Chondrocyte (in vitro differentiated cells): ENCODE measurements at regions not wholly inside any gene's neighbourhood (a gene's known extent, or its start where the extent isn't known, plus 50 kb on each side); places are given as distances from the start of the nearest gene placed in this dataset.
"Not testable (repeated sequence)": the region's sequence is repeated elsewhere in the genome, so short reads cannot be mapped to it uniquely, and the experiment has no call there.

Source experiments
- DNase-seq: peaks from one replicate; pipeline ENCODE4 v3.0.0; 2021; ENCODE audit warnings: mixed read lengths, low spot score
- H3K27ac Mint-ChIP-seq: one replicate; pipeline ENCODE4 v1.8.0; 2021; ENCODE audit warnings: mild to moderate bottlenecking, moderate library complexity, mixed read lengths; ENCODE audit not compliant: unreplicated experiment
- H3K27me3 Mint-ChIP-seq: 2 replicates; pipeline ENCODE4 v1.8.0; 2021; ENCODE audit warnings: low read depth, mixed read lengths
- H3K36me3 Mint-ChIP-seq: 2 replicates; pipeline ENCODE4 v1.8.0; 2021; ENCODE audit warnings: low read depth, mixed read lengths
- H3K4me1 Mint-ChIP-seq: 2 replicates; pipeline ENCODE4 v1.8.0; 2021; ENCODE audit warnings: low read depth, mild to moderate bottlenecking, mixed read lengths
- H3K4me3 Mint-ChIP-seq: one replicate; pipeline ENCODE4 v1.8.0; 2021; ENCODE audit warnings: mild to moderate bottlenecking, moderate library complexity, mixed read lengths; ENCODE audit not compliant: unreplicated experiment
- H3K9me3 Mint-ChIP-seq: 2 replicates; pipeline ENCODE4 v1.8.0; 2021; ENCODE audit warnings: low read depth, mixed read lengths
- CTCF ChIP-seq: fragments of 200-600 bp; sonication (generic); IDR thresholded peaks from 2 replicates; pipeline ENCODE4 v1.5.0; 2021; ENCODE audit warnings: antibody characterized with exemption, mild to moderate bottlenecking, moderate library complexity

GRCh38 chr2:58698620-58699019 is 457.5 kb upstream of the FANCL start:
- DNase-seq: no peak
- no peak for TF ChIP-seq CTCF
- H3K9me3 Mint-ChIP-seq: peaks cover 2% of the 10 kb centered on the region
- no peaks in the 10 kb centered on the region for H3K4me1 Mint-ChIP-seq
- H3K27me3 Mint-ChIP-seq: peaks cover 9% of the 10 kb centered on the region
- no peak overlapping the region for H3K4me3 Mint-ChIP-seq
- H3K27ac Mint-ChIP-seq: no peak overlapping the region
- H3K36me3 Mint-ChIP-seq: no peaks in the 10 kb centered on the region

- H3K4me3 Mint-ChIP-seq, H3K36me3 Mint-ChIP-seq, H3K4me1 Mint-ChIP-seq, H3K27ac Mint-ChIP-seq, DNase-seq: not testable (repeated sequence)
- Mint-ChIP-seq H3K9me3 (peaks cover 22% of the 10 kb centered on the region), H3K27me3 (peaks cover 17% of the 10 kb centered on the region)
Observed at GRCh38 chr2:58694114-58694513, 453.0 kb upstream of the FANCL start.

- not testable (repeated sequence) for H3K27ac Mint-ChIP-seq, H3K4me1 Mint-ChIP-seq, DNase-seq, H3K4me3 Mint-ChIP-seq, H3K36me3 Mint-ChIP-seq
- H3K9me3 Mint-ChIP-seq: peaks cover 22% of the 10 kb centered on the region
- peaks cover 14% of the 10 kb centered on the region for H3K27me3 Mint-ChIP-seq
Observed at GRCh38 chr2:58691041-58691440, 449.9 kb upstream of the FANCL start.

GRCh38 chr2:58688813-58689212 is 447.7 kb upstream of the FANCL start:
- H3K27ac Mint-ChIP-seq: no peak overlapping the region
- H3K4me1 Mint-ChIP-seq: no peaks in the 10 kb centered on the region
- peaks cover 12% of the 10 kb centered on the region for H3K27me3 Mint-ChIP-seq
- TF ChIP-seq CTCF: no peak
- DNase-seq: no peak
- H3K9me3 Mint-ChIP-seq: peaks cover 22% of the 10 kb centered on the region
- H3K4me3 Mint-ChIP-seq: no peak overlapping the region
- peaks cover 2% of the 10 kb centered on the region for H3K36me3 Mint-ChIP-seq

- Mint-ChIP-seq H3K36me3 (peaks cover 2% of the 10 kb centered on the region), H3K4me1 (no peaks in the 10 kb centered on the region), H3K27ac (no peak overlapping the region), H3K9me3 (peaks cover 14% of the 10 kb centered on the region), H3K27me3 (peaks cover 12% of the 10 kb centered on the region), H3K4me3 (no peak overlapping the region)
- no peak for DNase-seq
- no peak for TF ChIP-seq CTCF
Observed at GRCh38 chr2:58686776-58687175, 445.7 kb upstream of the FANCL start.

GRCh38 chr2:58680755-58681310 is 439.7 kb upstream of the FANCL start:
- no peaks in the 10 kb centered on the region for H3K36me3 Mint-ChIP-seq
- no peak overlapping the region for H3K27ac Mint-ChIP-seq
- DNase-seq: no peak

More at GRCh38 chr2:58680755-58681310, 439.7 kb upstream of the FANCL start:
- Mint-ChIP-seq H3K4me3 (no peak overlapping the region), H3K4me1 (no peaks in the 10 kb centered on the region), H3K9me3 (no peaks in the 10 kb centered on the region), H3K27me3 (peaks cover 6% of the 10 kb centered on the region)
- peak; percentile 76 for TF ChIP-seq CTCF
